NCI-H2227 treated with DMSO at 0.1 percent for 48 hours (cell line): ENCODE measurements at regions not wholly inside any gene's neighbourhood (a gene's known extent, or its start where the extent isn't known, plus 50 kb on each side); places are given as distances from the start of the nearest gene placed in this dataset.
A peak's percentile ranks its signal among the peaks of the same experiment; 100 is the strongest.

ENCODE experiments used
- DNase-seq: peaks from one replicate; lab custom pipeline; 2025; lab: John Stamatoyannopoulos, UW

- peak; percentile 19 for DNase-seq
Observed at GRCh38 chr6:87806635-87807034, 104.6 kb upstream of the AKIRIN2 start.

GRCh38 chr6:87806099-87806498 lies 104.1 kb upstream of the AKIRIN2 start:
- DNase-seq: no peak

- DNase-seq: no peak
Observed at GRCh38 chr6:87803791-87804190, 101.8 kb upstream of the AKIRIN2 start.

GRCh38 chr6:87799651-87800050 lies 97.6 kb upstream of the AKIRIN2 start:
- DNase-seq: no peak

GRCh38 chr6:87798393-87799278 lies 96.6 kb upstream of the AKIRIN2 start:
- DNase-seq: no peak

GRCh38 chr6:87794922-87795885 lies 93.2 kb upstream of the AKIRIN2 start:
- no peak for DNase-seq

GRCh38 chr6:87793315-87793714 lies 91.3 kb upstream of the AKIRIN2 start:
- no peak for DNase-seq

GRCh38 chr6:87791982-87792381 lies 89.9 kb upstream of the AKIRIN2 start:
- DNase-seq: no peak

- no peak for DNase-seq
Observed at GRCh38 chr6:87791485-87791884, 89.5 kb upstream of the AKIRIN2 start.

- no peak for DNase-seq
Observed at GRCh38 chr6:87791029-87791428, 89.0 kb upstream of the AKIRIN2 start.

GRCh38 chr6:87789900-87790290 lies 87.9 kb upstream of the AKIRIN2 start:
- DNase-seq: no peak

- DNase-seq: no peak
Observed at GRCh38 chr6:87789198-87789899, 87.3 kb upstream of the AKIRIN2 start.

- DNase-seq: no peak
Observed at GRCh38 chr6:87788141-87788540, 86.1 kb upstream of the AKIRIN2 start.

GRCh38 chr6:87785229-87785862 lies 83.3 kb upstream of the AKIRIN2 start:
- DNase-seq: no peak

GRCh38 chr6:87784690-87785089 lies 82.7 kb upstream of the AKIRIN2 start:
- no peak for DNase-seq

- DNase-seq: no peak
Observed at GRCh38 chr6:87784051-87784450, 82.0 kb upstream of the AKIRIN2 start.

- DNase-seq: no peak
Observed at GRCh38 chr6:87779542-87779941, 77.5 kb upstream of the AKIRIN2 start.

- peak; percentile 44 for DNase-seq
Observed at GRCh38 chr6:87772597-87773530, 70.8 kb upstream of the AKIRIN2 start.

GRCh38 chr6:87767478-87767877 lies 65.4 kb upstream of the AKIRIN2 start:
- DNase-seq: no peak

GRCh38 chr6:87766211-87766610 lies 64.2 kb upstream of the AKIRIN2 start:
- DNase-seq: no peak

- DNase-seq: no peak
Observed at GRCh38 chr6:87763901-87764300, 61.9 kb upstream of the AKIRIN2 start.
